ENCODE measurements at regions not wholly inside any gene's neighbourhood (a gene's known extent, or its start where the extent isn't known, plus 50 kb on each side); places are given as distances from the start of the nearest gene placed in this dataset.

DNA sequence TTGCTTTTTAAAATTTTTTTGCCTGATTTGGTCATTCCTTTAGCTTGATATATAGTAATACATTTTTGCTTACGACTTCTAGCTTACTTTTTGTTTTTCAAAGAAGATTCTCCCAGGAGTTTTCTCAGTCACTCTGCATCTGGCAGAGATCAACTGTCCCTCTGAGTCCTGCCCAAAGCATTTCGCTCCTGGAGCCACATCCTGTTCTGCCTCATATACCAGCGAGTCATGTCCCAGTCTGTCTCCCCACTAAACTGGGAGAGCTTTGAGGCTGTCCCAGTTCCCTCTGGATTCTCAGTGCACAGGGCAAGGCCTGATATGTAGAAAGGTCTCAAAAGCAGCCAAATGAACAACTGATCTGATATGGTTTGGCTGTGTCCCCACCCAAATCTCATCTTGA is 326.3 kb downstream of the ARRDC4 start:
- H2AFZ ChIP-seq (ENCODE audit: low read length) = no peak overlapping the region
- TF ChIP-seq, protein P1, sequence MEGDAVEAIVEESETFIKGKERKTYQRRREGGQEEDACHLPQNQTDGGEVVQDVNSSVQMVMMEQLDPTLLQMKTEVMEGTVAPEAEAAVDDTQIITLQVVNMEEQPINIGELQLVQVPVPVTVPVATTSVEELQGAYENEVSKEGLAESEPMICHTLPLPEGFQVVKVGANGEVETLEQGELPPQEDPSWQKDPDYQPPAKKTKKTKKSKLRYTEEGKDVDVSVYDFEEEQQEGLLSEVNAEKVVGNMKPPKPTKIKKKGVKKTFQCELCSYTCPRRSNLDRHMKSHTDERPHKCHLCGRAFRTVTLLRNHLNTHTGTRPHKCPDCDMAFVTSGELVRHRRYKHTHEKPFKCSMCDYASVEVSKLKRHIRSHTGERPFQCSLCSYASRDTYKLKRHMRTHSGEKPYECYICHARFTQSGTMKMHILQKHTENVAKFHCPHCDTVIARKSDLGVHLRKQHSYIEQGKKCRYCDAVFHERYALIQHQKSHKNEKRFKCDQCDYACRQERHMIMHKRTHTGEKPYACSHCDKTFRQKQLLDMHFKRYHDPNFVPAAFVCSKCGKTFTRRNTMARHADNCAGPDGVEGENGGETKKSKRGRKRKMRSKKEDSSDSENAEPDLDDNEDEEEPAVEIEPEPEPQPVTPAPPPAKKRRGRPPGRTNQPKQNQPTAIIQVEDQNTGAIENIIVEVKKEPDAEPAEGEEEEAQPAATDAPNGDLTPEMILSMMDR (conservative IDR thresholded peaks at IDR 0.05 in 1 of 2, IDR thresholded peaks at IDR 0.05 in 1 of 2; ENCODE audit: low read depth in 1 of 2, low read length in 2 of 2) = no peak
- TF ChIP-seq EZH2 (IDR thresholded peaks at IDR 0.05; ENCODE audit: low read length, missing control alignments) = no peak
- H3K9ac ChIP-seq (ENCODE audit: insufficient read depth, low read length) = no peak overlapping the region
- no peaks in the 10 kb centered on the region for H4K20me1 ChIP-seq (ENCODE audit: control insufficient read depth, extremely low read depth, insufficient read depth, low read length)
- H3K27ac ChIP-seq (ENCODE audit: insufficient read depth, low read length) = no peak overlapping the region
- no peak for DNase-seq (ENCODE audit: low read depth in 2 of 2)
- H3K4me3 ChIP-seq (replicated peaks in 1 of 4; ENCODE audit: control extremely low read depth in 1 of 4, insufficient read depth in 1 of 4, low read depth in 3 of 4, low read length in 4 of 4) = no peak overlapping the region
- no peaks in the 10 kb centered on the region for H3K36me3 ChIP-seq (ENCODE audit: control insufficient read depth, insufficient read depth, low read length)
- no peaks in the 10 kb centered on the region for H3K79me2 ChIP-seq (ENCODE audit: control insufficient read depth, insufficient read depth, low read length)
- no peaks in the 10 kb centered on the region for H3K9me3 ChIP-seq (ENCODE audit: control insufficient read depth, insufficient read depth, low read depth, low read length)
- H3K4me1 ChIP-seq (ENCODE audit: control insufficient read depth, extremely low read depth, insufficient read depth, low read length) = no peaks in the 10 kb centered on the region
- no peak overlapping the region for H3K4me2 ChIP-seq (ENCODE audit: extremely low read depth, insufficient read depth, low read length)
- H3K27me3 ChIP-seq (ENCODE audit: control insufficient read depth, insufficient read depth, low read length) = no peaks in the 10 kb centered on the region

DNA sequence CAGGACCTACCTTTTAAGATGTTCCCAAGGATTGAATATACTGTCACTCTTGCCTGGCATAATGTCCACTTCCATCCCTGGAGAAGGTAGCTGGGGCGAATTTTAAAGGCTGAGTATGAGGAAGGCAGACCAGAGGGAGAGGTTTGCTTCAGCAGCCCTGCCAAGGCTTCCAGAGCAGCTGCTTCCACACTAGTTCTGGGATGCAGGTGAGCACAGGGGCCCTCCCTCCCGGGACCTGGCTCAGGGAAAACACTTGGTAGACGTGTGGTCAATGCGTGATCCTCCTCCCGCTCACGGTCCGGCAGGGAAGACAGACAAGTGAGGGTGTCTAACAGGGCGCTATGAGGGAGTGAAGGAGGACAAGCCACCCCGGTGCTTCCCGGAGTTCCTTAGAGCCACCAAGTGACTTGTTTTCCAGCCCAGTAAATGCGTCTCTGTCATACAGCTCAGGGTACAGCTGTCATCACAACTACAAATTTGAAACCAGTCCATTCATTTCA is 327.6 kb downstream of the ARRDC4 start:
- Histone ChIP-seq H2AFZ (ENCODE audit: low read length) (no peak overlapping the region), H3K36me3 (ENCODE audit: control insufficient read depth, insufficient read depth, low read length) (no peaks in the 10 kb centered on the region), H4K20me1 (ENCODE audit: control insufficient read depth, extremely low read depth, insufficient read depth, low read length) (no peaks in the 10 kb centered on the region), H3K4me2 (ENCODE audit: extremely low read depth, insufficient read depth, low read length) (no peak overlapping the region), H3K27ac (ENCODE audit: insufficient read depth, low read length) (no peak overlapping the region), H3K4me3 (replicated peaks in 1 of 4; ENCODE audit: control extremely low read depth in 1 of 4, insufficient read depth in 1 of 4, low read depth in 3 of 4, low read length in 4 of 4) (no peak overlapping the region), H3K4me1 (ENCODE audit: control insufficient read depth, extremely low read depth, insufficient read depth, low read length) (no peaks in the 10 kb centered on the region), H3K27me3 (ENCODE audit: control insufficient read depth, insufficient read depth, low read length) (no peaks in the 10 kb centered on the region), H3K79me2 (ENCODE audit: control insufficient read depth, insufficient read depth, low read length) (no peaks in the 10 kb centered on the region), H3K9me3 (ENCODE audit: control insufficient read depth, insufficient read depth, low read depth, low read length) (no peaks in the 10 kb centered on the region), H3K9ac (ENCODE audit: insufficient read depth, low read length) (no peak overlapping the region)
- no peak for DNase-seq (ENCODE audit: low read depth in 2 of 2)
- TF ChIP-seq, protein P1 (conservative IDR thresholded peaks at IDR 0.05 in 1 of 2, IDR thresholded peaks at IDR 0.05 in 1 of 2; ENCODE audit: low read depth in 1 of 2, low read length in 2 of 2) = no peak
- no peak for TF ChIP-seq EZH2 (IDR thresholded peaks at IDR 0.05; ENCODE audit: low read length, missing control alignments)

DNA sequence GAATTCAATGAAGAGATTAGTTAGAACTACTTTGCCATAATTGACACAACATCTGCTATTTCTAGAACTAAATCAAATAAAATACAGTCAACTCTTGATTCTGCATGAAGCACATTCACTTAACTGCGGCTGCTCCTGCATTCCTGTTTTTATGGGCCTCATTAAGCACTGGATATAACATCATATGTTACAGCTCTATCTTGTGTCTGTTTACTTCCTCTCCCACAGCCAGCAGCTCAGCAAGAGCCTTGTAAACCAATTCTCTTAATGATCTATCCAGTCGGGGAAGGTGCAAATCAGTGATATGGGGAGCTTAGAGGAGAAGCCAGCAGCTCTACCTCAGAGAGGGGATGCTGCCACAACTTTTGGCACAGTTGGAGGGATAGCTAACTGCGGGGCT is 329.2 kb downstream of the ARRDC4 start:
- no peaks in the 10 kb centered on the region for H3K36me3 ChIP-seq (ENCODE audit: control insufficient read depth, insufficient read depth, low read length)
- TF ChIP-seq, protein P1 (conservative IDR thresholded peaks at IDR 0.05 in 1 of 2, IDR thresholded peaks at IDR 0.05 in 1 of 2; ENCODE audit: low read depth in 1 of 2, low read length in 2 of 2) = no peak
- no peak for TF ChIP-seq EZH2 (IDR thresholded peaks at IDR 0.05; ENCODE audit: low read length, missing control alignments)
- no peak overlapping the region for H3K27ac ChIP-seq (ENCODE audit: insufficient read depth, low read length)
- H3K4me3 ChIP-seq (replicated peaks in 1 of 4; ENCODE audit: control extremely low read depth in 1 of 4, insufficient read depth in 1 of 4, low read depth in 3 of 4, low read length in 4 of 4) = no peak overlapping the region
- no peak for DNase-seq (ENCODE audit: low read depth in 2 of 2)
- no peaks in the 10 kb centered on the region for H4K20me1 ChIP-seq (ENCODE audit: control insufficient read depth, extremely low read depth, insufficient read depth, low read length)
- no peaks in the 10 kb centered on the region for H3K27me3 ChIP-seq (ENCODE audit: control insufficient read depth, insufficient read depth, low read length)
- H3K4me1 ChIP-seq (ENCODE audit: control insufficient read depth, extremely low read depth, insufficient read depth, low read length) = no peaks in the 10 kb centered on the region
- no peak overlapping the region for H2AFZ ChIP-seq (ENCODE audit: low read length)
- H3K79me2 ChIP-seq (ENCODE audit: control insufficient read depth, insufficient read depth, low read length) = no peaks in the 10 kb centered on the region
- H3K9ac ChIP-seq (ENCODE audit: insufficient read depth, low read length) = no peak overlapping the region
- H3K4me2 ChIP-seq (ENCODE audit: extremely low read depth, insufficient read depth, low read length) = no peak overlapping the region
- H3K9me3 ChIP-seq (ENCODE audit: control insufficient read depth, insufficient read depth, low read depth, low read length) = no peaks in the 10 kb centered on the region
